ENCODE measurements at regions not wholly inside any gene's neighbourhood (a gene's known extent, or its start where the extent isn't known, plus 50 kb on each side); places are given as distances from the start of the nearest gene placed in this dataset.
A peak's percentile ranks its signal among the peaks of the same experiment; 100 is the strongest.

GRCh38 chr9:7862170-7862569 is 62.6 kb upstream of the DMAC1 start:
- DNase-seq, result no peak

- no peak for DNase-seq
Measured at GRCh38 chr9:7861086-7861485, 61.5 kb upstream of the DMAC1 start.

- no peak for DNase-seq
Measured at GRCh38 chr9:7860335-7860709, 60.7 kb upstream of the DMAC1 start.

GRCh38 chr9:7859701-7860334 is 60.2 kb upstream of the DMAC1 start:
- peak; percentile 19 for DNase-seq

GRCh38 chr9:7858166-7858565 is 58.6 kb upstream of the DMAC1 start:
- no peak for DNase-seq

GRCh38 chr9:7854763-7855162 is 55.2 kb upstream of the DMAC1 start:
- DNase-seq, result no peak
